SHP77 treated with DMSO at 0.1 percent for 48 hours (cell line): ENCODE measurements at regions not wholly inside any gene's neighbourhood (a gene's known extent, or its start where the extent isn't known, plus 50 kb on each side); places are given as distances from the start of the nearest gene placed in this dataset.
"Not testable (repeated sequence)": the region's sequence is repeated elsewhere in the genome, so short reads cannot be mapped to it uniquely, and the experiment has no call there.

Experiments used
- DNase-seq: peaks from one replicate; lab custom pipeline; 2025; lab: John Stamatoyannopoulos, UW

DNA sequence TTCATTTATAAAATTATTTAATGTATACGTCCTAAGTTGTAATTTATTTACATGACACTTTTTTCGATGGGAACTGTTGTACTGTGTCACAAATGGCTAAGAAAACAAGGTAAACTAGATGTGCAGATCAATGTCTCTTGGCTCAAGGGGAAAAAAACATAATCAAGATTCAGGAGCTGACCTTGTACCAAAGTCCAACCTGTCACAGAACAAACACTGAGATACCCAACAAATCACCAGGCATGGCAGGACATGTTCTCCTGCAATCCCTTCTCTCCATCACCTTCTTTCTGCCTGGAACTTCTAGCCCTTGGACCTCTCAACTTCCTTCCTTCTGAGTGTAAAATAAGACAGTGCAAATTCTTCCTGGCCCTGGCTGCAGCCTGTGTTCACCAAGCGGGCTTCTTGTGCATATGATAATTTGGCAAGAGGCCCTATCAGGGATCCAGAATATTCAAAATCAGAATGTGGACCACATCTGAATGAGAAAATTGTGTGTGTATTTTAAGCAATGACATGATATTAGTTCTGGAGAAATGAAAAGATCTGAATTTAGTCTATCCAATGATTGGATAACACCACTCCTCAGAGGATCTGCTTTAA, 445.9 kb downstream of the ZNF536 start:
- no peak for DNase-seq

DNA sequence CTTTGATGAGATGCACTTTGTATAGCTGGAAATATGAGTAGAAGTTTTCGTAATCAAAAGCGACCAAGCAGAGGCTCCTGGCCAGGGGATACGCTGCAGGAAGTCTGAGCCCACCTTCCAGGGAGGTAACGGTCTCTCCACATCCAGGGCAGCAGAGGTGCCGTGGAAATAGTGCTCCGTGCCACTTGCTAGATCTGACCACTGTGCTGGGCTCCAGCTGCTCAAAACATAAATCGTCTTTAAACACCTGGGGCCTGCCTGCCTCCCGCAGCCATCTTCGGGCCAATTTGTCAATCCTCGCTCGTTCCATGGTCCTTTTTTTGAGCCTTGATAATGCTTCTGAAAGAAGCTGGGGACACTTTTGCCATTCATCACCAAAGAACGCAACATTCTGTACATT, 445.0 kb downstream of the ZNF536 start:
- no peak for DNase-seq

DNA sequence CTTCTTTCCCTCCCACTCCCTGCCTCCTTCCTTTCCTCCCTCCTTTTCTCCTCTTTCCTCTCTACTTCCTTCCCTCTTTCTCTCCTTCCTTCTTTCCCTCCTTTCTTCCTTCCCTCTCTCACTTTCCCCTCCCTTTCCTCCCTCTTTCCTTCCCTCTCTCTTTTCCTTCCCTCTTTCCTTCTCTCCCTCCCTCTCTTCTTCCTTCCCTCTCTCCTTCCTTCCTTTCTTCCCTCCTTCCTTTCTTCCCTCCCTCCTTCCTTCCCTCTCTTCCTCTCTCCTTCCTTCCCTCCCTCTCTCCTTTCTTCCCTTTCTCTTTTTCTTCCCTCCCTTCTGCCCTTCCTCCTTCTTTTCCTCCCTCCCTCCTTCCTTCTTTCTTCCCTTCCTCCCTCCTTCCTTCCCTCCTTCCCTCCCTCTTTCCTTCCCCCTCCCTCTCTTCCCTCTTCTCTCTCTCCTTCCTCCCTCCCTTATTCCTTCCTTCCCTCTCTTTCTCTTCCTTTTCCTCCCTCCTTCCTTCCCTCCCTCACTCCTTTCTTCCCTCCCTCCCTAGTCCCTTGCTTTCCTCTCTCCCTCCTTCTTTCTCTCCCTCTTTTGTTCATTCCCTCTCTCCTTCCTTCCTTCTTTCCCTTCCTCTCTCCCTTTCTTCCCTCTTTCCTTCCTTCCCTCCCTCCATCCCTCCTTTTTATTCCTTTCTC, 443.9 kb downstream of the ZNF536 start:
- no peak for DNase-seq

DNA sequence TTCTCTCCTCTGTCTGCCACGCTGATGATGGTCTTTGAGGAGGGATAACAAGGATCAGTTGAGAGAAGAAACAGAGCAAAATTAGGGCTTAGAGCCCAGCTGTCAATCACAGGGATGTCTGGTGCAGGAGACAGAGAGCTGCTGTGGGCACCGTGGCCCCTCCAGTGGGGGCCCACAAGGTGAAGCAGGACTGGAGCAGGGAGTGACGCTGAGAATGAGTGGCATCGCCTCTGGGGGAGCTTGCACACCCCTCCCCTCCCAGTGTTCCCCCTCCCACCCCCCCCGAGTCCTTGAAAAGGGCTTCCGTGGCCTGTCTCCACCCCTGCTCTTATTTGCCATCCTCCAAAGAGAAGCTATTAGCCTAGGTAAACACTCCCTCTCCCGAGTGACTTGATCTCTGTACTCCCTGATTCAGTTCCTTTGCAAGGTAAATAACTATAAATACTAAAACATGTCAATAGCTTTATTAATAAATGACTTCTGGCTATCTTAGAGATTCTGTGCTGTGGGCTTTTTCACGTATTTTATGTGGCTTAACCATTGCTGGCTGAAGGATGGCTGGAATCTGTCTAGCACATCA, 440.0 kb downstream of the ZNF536 start:
- no peak for DNase-seq

DNA sequence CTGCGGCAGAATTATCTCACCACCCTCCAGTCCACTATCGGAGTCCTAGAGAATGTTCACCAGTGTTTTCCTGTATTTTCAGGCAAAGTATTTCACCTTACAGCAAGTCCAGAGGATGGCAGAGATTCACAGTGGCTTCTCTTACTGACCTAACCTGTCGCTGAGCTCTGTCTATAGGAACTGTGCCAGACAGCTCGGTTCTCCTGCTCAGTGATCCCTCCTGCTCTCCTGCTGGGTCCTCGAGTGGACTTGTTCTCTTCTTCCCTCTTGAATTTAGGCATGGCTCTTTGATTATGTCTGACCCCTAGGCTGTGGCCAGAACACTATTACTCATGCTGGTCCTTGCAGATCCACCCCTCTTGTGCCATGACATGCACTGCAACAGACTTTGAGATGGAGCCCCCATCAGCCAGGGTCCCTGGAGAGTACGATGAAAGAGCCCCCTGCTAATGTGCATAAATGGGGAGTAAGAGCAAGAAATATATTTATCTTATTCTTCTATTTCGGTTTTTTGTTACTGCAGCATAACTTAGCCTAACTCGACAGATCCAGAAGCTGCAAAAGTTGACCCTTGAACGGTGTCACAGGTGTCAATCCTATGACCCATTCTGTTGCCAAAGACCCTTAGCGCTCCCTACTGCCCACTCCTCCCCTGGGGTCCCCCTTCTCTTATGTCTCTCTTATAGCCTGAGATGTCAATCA, 439.4 kb downstream of the ZNF536 start:
- no peak for DNase-seq

DNA sequence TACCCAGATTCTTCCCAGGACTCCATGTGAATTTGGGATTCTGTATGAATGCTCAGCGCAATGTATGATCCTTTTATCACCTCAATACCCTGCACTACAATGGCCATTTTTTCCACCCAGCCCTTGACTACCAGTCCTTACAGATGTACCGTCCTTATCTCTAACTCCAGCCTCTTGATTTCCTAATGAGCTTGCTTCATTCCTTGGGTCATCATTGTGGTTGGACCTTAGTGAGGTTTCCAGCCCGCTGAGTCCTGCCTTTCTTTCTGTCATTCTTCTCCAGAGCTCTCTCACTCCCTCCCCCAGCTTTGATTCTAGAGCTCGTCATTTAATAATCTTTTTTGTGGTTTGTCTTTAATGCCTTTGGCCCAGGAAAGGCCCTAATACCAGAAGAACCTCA, 438.5 kb downstream of the ZNF536 start:
- no peak for DNase-seq

DNA sequence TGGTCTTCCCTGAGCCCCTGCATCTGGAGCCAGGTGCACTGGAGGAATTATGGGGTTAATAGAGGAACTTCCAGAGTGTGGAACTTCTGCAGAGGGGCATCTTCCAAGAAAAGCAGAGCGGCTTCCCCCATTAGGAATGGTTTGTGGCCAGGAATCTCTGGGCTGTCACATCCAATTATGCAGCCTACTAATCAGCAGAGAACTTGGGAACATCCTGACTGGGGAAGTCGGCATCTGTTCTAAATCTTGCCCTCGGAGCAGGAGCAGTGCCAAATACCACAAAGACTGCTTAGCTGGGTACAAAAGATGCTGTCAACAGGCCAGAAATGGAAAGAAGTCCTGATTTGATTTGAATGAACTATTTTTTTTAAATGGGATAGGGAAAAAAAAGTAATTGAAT, 435.1 kb downstream of the ZNF536 start:
- DNase-seq = no peak

DNA sequence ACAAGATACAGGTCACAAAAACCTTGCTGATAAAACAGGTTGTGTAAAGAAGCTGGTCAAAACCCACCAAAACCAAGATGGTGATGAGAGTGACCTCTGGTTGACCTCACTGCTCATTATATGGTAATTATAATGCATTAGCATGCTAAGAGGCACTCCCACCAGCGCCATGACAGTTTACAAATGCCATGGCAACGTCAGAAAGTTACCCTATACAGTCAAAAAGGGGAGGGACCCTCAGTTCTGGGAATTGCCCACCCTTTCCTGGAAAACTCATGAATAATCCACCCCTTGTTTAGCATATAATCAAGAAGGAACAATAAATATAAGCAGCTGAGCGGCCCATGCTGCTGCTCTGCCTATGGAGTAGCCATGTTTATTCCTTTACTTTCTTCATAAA, 434.1 kb downstream of the ZNF536 start:
- DNase-seq = no peak

DNA sequence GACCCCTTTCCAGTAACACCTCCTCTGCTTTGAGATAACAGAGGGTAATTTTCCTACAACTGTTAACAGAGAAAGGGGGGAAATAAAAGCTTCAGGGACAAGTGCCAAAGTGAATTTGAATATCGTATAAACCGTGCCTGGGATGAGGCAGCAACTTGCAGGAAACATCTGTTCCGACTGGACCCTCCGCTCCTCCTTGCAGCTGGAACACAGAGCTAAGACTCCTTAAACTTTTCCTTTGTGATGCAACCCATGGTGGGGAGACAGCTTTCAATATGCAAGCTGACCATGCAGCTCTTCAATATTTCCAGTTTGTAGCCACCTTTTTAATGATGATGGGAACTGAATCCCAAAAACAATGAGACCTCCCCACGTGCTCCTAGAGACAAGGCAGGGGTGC, 432.6 kb downstream of the ZNF536 start:
- DNase-seq = no peak

DNA sequence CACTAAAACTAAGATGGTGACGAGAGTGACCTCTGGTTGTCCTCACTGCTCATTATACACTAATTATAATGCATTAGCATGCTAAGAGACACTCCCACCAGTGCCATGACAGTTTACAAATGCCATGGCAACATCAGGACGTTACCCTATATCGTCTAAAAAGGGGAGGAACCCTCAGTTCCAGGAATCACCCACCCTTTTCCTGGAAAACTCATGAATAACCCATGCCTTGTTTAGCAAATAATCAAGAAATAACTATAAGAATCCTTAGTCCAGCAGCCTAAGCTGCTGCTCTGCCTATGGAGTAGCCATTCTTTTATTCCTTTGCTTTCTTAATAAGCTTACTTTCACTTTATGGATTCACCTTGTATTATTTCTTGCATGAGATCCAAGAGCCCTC, 432.1 kb downstream of the ZNF536 start:
- DNase-seq = not testable (repeated sequence)

DNA sequence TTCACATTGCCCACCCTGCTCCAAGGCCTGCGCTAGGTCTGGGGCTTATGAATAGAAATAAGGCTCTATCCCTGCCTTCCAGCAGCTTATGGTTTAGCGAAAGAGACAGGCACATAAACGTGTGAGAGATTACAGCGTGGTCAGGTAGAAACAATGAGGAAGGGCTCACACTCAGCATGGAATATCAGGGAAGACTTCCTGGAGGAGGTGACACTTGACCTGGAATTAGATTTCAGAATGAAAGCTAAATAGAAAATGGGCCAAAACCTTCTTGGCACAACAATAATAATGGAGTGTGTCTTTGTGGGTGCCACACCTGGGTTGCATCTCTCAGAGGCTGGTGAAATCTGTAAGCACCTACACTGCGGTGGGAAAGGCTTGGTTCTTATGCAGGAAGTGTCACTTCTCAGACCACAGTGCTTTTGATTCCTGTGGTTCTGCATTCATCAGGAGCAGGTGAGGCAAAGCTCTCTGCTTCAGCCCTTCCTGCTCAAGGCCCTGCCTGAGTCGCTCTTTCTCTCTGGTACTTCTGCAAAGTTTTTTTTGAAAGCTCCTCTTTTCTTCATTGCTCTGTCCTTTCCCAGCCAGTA, 430.3 kb downstream of the ZNF536 start:
- no peak for DNase-seq

DNA sequence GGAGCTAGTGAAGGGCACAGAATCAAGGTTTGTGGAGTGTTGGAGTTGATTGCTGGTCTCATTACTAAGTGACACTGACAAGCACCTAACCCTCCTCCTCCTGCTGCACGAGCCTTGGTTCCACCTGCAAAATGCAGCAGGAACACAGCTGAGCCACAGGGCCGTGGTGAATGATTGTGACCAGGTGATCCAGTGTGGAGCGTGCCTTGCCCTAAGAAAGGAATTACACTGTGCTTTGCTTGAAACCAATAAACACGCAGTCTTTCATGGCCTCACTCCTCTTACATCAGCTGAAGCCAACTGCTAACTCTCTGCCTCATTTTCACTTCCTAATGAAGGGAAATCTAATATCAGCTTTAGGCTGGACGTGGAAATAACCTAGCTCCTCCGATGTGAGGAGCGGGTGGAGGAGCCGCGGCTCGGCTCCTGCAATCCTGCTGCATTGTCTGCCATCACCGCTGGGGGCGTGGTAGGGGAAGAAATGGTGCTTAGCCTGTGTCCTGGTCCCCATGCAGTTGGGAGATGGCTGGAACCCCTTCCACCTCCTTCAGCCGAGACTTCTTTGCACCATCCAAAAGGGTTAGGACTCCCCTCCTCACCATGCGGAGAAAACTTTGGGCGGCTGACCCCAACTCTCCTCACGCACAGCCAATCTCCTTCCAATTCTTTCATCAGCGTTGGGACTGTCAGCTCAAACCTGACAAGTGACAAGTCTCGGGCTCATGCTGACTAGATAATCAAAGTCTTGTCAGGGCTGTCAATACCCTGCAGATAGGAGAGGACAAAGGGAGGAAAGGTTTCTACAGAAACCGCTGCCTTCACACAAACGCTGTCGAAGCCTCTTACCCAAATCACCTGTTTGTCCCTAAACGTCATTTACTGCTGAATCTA, 427.9 kb downstream of the ZNF536 start:
- DNase-seq = no peak

DNA sequence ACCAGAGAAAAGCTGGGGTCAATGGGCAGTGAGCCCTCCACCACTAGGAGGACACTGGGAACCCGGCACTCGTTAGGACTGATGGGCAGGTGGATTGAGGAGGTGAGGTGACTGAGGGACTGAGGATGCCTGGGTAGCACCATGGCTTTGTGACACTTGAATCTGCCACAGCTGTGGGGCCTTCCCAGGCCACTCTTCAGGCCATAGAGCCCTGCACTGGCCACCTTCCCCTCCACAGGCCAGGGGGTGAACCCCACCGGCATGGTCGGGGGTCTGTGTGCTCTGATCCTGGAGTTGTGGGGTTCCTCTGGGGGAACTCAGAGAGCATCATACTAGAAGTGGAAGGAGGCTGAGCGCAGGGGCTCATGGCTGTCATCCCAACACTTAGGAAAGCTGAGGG, 423.5 kb downstream of the ZNF536 start:
- DNase-seq = no peak

DNA sequence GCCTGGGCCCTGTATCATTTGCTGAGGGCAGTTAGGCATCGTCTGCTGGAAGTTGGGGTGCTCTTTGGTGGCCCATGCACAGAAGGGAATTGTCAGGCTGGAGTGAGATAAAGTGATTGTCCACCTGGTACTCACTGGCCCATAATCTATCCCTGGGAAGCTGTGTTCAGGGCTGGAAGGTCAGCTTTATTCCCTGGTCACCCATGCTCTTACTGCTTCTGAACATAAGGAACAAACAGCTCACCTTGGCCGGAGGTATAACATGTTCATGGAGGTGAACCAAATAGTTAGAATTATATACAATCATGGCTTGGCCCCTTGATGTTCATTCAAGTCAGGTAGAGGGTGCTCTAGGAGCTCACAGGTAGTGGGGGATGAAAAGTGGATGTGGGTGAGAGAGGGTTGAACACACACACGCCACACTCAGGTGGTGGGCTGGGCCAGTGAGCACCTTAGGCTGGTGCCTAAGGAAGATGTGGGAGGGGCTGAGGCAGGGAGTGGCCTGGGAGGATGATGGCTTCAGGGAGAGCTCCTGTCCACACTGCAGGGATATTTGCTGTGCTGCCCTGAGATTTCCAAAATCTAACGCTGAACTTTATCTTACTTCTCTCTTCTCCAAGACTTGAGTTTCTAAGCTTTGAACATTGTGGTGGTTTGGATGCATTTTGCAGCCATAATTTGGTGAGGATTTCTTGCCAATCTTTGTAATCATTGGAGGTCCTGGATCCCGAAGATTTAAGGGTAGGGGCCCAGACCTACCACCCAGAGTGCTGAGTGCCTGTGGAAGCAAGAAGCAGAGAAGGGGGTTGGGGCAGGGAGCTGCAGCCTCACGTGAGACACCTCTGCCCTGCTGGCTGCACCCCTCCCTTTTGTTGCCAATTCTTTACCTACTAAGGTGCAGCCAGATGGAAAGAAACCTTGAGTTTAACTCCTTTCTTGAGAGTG, 420.6 kb downstream of the ZNF536 start:
- DNase-seq = no peak

DNA sequence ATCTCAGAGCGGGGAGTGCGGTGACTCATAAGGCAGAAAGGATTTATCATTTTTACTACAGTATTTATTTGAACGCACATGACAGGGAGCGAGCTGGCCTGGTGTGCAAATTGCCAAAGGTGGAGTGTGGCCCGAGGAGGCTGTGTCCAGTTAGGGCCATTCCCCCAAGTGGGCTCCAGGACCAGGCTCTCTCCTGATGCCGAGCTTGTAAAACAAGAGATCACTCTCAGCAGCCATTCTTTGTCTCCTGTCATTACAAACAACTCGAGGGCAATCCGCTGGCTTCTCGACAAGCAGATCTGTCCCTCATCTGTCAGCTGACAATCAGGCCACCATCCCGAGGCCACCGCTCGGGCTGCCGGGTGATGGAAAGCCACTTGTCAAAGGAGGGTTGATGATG, 418.9 kb downstream of the ZNF536 start:
- no peak for DNase-seq

DNA sequence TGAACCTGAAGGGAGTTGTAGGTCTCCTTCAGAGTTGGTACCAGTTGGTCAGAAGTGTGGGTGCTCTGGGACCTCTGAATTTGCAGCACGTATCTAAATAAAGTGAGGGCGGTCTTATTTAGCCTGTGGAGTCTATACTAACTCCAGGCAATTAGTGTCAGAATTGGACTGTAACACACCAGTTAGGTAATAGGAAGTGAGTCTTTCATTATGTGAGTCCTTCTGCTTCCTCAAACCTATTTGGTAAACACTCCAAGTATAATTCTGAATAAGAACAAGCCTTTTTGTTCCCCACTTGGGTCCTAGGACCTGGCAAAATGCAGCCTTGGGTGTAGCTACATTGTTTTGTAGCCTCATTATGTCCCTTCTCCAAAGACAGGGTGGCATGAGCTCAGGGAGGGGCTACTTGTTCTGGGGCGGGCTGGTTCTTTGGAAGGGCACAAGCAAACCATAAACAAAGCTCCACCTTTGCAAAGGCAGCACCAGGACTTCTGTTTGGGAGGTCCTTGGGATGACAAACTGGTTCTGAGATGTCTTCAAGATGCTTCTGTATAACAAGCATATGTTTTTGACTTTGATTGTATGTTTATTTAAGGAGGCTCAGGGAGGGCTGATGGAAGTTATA, 418.0 kb downstream of the ZNF536 start:
- no peak for DNase-seq

DNA sequence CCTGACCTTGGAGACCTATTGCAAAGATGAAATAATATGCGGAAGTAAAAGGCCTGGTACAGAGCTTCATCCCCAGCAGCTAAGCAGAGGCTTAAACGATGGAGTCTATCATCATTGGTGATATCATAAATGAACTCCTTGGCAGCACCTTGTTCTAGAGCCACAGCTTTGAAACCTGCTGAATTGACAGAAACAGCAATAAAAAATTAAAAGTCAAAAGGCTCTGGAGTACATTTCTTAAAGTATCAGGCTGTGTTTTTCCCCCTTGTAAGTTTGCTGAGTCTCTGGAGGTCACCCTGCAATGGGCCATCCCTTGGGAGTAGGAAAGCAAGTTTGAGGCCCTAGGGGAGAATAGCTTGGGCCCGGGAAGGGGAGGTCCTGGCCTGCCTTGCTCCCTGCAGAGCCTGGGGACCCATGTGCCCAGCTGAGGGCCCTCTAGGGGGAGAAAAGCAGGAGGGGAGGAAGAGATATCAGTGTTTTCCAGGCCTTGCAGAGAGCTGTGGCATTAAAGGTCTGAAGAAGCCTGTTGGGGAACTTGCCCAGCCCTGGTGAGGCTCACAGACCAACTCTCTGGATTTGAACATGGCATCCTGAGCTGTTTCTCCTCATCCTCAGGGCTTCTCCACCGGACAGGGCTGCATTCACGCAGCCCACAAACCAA, 416.1 kb downstream of the ZNF536 start:
- DNase-seq = no peak

DNA sequence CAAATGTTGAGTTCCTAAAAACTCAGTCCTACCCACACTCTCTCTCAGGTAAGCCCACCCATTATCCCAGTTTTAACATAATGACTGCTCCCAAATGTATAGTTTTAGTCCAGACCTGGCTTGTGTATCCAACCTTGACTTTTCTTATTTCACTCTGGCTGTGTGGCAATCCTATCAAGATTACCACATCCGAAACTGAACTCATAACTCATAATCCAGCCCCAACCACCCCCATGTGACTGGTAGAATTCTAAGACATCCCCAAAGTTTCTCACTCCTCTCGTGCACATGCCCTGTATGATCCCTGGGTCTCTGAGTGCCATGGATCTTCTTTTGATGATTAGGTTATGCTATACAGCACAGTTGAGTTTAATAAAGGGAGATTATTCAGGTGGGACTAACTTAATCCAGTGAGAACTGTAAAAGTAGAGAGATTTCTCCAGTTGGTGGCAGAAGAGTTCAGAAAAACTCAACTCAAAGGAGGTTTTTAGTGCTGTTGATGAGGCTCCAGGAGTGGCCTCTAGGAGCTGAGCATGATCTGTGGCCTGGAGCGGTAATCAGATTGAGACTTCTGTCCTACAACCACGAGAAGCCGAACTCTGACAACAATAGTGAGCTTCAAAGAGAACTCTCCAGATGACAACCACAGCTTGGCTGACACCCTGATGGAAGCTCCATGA, 413.4 kb downstream of the ZNF536 start:
- no peak for DNase-seq

DNA sequence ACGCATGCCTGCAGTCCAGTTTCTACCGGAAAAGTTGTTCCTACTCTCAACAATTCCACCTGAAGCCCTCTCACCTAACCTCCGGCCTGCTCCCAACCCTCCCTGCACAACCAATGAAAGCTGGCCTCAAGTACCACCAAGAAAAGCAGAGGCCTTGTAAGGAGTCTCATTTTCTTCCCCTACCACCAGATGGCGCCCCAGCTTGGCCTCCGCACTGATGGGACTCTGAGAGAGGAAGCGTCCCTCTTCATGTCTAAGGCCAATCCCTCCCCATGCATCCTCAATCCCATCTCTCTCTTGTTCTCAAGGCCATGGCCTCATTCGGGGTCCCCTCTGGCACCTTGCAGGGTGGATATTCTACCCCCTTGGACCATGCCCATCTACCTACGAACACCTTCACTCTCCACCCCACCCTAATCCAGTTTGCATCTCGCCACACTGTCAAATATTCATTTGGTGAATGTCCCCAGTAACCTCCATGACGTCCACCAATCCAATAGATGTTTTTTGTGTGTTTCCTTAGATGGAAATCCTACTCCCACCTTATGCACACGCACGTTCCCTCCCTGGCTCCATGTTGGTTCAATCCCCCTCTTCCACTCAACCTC, 412.8 kb downstream of the ZNF536 start:
- DNase-seq = no peak
